IPS-20b (cell line): ENCODE measurements at regions not wholly inside any gene's neighbourhood (a gene's known extent, or its start where the extent isn't known, plus 50 kb on each side); places are given as distances from the start of the nearest gene placed in this dataset.
A peak's percentile ranks its signal among the peaks of the same experiment; 100 is the strongest.

Experiments
- H3K27ac ChIP-seq: one replicate; pipeline ENCODE4 v1.5.1; 2013; ENCODE audit warnings: low read length
- H3K27me3 ChIP-seq: 2 replicates; pipeline ENCODE4 v1.6.1; 2013; ENCODE audit warnings: mild to moderate bottlenecking, low read length, inconsistent platforms; ENCODE audit not compliant: insufficient read depth
- H3K36me3 ChIP-seq: 2 replicates; pipeline ENCODE4 v1.6.1; 2013; ENCODE audit warnings: low read depth, mild to moderate bottlenecking, inconsistent platforms, low read length, moderate library complexity; ENCODE audit not compliant: insufficient read depth
- H3K4me1 ChIP-seq: 2 replicates; pipeline ENCODE4 v1.6.1; 2013; ENCODE audit warnings: mild to moderate bottlenecking, control low read depth, inconsistent platforms, low read length, moderate library complexity; ENCODE audit not compliant: insufficient read depth
- H3K4me3 ChIP-seq: 2 replicates; pipeline ENCODE4 v1.5.1; 2013; ENCODE audit warnings: mild to moderate bottlenecking, low read length, inconsistent platforms
- H3K9ac ChIP-seq: 2 replicates; pipeline ENCODE4 v1.6.1; 2013; ENCODE audit warnings: low read depth, mild to moderate bottlenecking, inconsistent platforms, low read length, moderate library complexity
- H3K9me3 ChIP-seq: 2 replicates; pipeline ENCODE4 v1.6.1; 2013; ENCODE audit warnings: mild to moderate bottlenecking, low read depth, low read length, inconsistent platforms; ENCODE audit not compliant: insufficient read depth

DNA sequence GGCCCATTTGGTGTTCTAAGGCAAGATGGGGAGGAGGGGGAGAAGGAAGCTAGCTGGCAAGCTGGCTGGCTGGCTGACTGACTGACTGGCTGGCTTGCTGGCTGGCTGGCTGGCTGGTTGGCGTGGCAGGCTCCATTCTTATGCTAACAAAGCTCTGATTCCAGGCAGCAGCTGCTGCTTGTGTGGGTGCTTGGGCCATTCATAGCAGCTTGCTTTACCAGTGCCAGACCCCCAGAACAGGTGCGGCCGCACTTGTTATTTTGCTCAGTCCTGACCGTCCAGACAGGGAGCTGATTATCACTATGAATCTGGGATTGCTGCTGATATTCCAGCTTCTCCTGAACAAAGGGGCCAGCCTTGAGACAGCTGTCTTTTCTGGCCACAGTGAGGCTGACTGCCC lies 131.2 kb upstream of the PAK3 start:
- Histone ChIP-seq H3K27me3 (no peaks in the 10 kb centered on the region), H3K9ac (peak overlapping the region; percentile 51; the same call in 1 of the 2 replicates), H3K9me3 (no peaks in the 10 kb centered on the region), H3K4me1 (peaks cover 14% of the 10 kb centered on the region; the same call in 1 of the 2 replicates), H3K27ac (peak overlapping the region; percentile 94), H3K4me3 (peak overlapping the region; percentile 38; the same call in 1 of the 2 replicates), H3K36me3 (no peaks in the 10 kb centered on the region)

DNA sequence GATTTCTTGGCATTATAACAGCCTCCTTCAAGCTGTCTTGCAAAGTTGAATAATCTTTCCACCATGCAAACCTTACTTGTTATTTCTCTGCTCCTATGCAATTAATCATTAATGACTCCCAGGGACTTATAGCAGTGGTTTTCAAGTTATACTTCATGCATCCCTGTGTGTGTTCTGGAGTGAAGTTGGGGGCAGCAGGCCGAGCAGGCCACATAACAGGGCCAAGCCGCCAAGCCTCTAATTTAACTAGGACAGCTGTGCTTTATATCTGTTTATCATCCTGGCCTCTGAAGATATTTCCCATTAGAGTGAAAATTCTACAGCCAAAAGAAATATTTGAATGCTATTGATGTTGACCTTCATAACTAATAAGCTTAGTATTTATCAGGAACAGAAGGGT lies 133.5 kb upstream of the PAK3 start:
- Histone ChIP-seq H3K9me3 (no peaks in the 10 kb centered on the region), H3K4me1 (peaks cover 14% of the 10 kb centered on the region; the same call in 1 of the 2 replicates), H3K27ac (no peak overlapping the region), H3K9ac (no peak overlapping the region), H3K4me3 (no peak overlapping the region), H3K27me3 (no peaks in the 10 kb centered on the region), H3K36me3 (no peaks in the 10 kb centered on the region)

DNA sequence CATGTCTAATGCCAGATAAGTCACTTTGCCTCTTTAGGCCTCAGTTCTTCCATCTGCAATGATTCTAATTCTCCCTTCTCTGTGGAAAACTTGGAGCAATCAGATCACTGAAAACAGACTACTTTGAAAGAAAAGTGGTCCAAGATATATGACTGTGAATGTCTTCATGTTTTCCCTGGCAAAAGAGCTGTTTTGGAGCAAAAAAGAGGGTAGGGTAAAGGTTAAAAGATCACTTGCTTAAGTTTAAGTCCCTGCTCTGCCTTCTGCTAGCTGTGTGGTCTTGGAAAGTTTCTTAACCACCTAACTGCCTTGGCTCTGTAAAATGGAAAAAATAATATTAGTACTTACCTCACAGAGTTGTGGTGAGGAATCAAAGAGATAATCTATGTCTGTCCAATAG lies 140.3 kb upstream of the PAK3 start:
- Histone ChIP-seq H3K4me1 (peaks cover 5% of the 10 kb centered on the region), H3K27ac (no peak overlapping the region), H3K9ac (no peak overlapping the region), H3K4me3 (no peak overlapping the region), H3K27me3 (no peaks in the 10 kb centered on the region), H3K9me3 (no peaks in the 10 kb centered on the region), H3K36me3 (no peaks in the 10 kb centered on the region)

DNA sequence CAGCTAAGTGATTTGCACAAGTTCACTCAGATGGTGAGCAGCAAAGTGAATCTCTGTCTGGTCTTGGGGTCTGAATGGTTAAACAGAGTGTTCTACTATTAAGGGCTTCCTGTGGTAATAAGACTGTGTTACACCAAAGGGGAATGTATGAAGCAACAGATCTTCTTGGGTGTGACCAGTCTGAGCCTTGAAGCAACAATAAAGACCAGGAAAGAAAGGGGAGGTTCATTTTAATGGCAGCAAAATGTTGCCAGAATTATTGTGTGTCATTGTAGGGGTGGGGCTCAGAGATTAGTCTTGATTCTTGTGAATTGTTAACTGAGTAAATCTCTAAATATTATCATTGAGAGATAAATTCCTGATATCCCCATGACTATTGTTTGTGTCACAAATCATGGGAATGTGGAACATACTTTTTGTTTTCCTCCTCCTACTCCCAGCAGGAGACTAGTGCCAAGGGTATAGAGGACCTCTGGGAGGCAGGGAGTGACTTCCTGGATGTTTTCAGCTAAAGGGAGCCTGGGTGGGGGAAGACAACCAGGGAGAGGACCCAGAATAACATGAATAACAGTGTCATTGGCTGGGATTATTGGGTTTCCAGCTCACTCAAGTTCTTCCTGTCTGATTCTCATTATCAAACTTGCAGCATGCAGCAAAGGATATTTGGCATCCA lies 141.4 kb upstream of the PAK3 start:
- Histone ChIP-seq H3K27ac (no peak overlapping the region), H3K4me1 (peaks cover 5% of the 10 kb centered on the region), H3K9ac (no peak overlapping the region), H3K27me3 (no peaks in the 10 kb centered on the region), H3K36me3 (no peaks in the 10 kb centered on the region), H3K4me3 (no peak overlapping the region; the same call in 1 of the 2 replicates), H3K9me3 (no peaks in the 10 kb centered on the region)

DNA sequence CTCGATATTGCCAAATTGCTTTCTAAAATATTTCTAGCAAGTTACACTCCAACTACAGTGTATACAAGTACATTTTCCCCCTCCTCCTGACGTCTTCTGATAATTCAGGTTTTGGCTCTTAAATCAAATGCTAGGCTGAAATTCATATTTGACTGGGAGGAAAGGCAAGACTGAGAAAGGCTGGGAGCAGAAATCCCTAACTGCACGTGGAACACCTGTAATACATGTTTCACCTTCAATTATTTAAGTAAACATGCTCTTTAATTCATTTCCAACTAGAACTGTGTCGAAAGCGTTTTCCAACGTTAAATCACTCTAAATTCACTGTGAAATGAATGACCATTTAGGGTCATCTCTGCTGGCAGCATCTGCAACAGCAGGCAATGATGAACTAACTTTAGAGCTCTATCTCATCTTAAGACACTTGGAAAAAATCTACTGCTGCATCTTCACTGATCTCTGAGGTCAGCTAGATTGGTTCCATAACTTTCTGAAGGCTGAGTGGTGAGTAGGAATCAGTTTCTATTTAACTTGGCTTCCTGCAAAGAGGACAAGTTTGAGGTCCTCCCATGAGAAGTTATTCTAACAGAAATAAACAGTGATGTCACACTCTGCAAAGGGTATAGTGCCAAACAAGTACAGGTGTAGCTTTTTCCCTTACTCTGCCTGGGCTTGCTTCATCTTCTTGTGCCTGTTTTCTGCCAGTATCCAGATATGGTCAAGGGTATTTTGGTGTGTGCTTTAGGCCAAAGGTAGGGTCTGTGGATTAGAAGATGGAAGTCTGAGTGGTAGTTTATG lies 144.3 kb upstream of the PAK3 start:
- H3K9ac ChIP-seq, result no peak overlapping the region
- no peaks in the 10 kb centered on the region for H3K36me3 ChIP-seq
- H3K9me3 ChIP-seq, result no peaks in the 10 kb centered on the region
- H3K4me3 ChIP-seq, result no peak overlapping the region
- peaks cover 5% of the 10 kb centered on the region for H3K4me1 ChIP-seq
- no peak overlapping the region for H3K27ac ChIP-seq
- no peaks in the 10 kb centered on the region for H3K27me3 ChIP-seq

DNA sequence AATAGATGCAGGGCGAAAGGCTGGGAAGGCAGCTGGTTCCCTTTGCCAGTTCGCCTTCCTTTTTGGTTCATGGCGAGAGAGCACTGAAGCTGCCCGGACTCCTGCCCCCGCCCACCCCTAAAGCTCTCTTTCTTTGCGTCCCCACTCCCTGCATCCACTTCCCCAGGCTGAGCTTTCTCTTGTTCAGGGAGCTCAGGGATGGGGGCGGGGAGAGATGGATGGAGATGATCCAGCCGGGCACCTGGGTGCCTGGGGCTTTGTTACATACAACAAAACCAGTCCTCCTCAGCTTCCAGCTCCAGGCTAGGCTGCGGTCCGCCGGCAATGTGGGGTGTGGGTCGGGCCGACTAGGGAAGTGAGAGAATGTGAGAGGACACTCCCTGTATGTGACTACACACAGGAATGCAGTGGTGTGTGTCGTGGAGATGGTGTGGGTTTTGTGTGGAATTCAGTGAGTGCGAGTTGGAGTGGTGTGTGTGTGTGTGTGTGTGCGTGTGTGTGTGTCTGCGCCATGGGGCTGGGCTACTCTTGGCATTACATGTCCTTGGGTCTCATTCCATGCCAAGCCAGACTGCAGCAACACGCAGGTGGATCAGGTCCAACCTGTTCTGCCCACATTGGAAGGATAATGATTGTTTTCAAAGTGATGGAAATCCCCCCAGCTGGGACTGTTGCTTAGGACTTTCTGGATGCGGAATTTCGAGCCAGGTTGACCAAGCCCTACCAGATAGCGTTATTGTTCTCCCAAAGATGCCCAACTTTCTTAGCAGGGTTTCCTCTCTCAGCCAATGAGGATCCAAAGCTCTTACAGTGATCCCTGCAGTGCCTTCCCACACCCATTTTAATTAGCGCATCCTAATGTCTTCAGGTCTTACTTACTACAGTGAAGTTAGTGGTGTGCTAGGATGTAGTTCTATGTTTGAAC lies 149.4 kb upstream of the CHRDL1 start:
- Histone ChIP-seq H3K4me1 (no peaks in the 10 kb centered on the region), H3K36me3 (no peaks in the 10 kb centered on the region), H3K27me3 (peaks cover 36% of the 10 kb centered on the region), H3K4me3 (peak overlapping the region; percentile 81), H3K9ac (peak overlapping the region; percentile 69; the same call in 1 of the 2 replicates), H3K27ac (peak overlapping the region; percentile 69), H3K9me3 (no peaks in the 10 kb centered on the region)

DNA sequence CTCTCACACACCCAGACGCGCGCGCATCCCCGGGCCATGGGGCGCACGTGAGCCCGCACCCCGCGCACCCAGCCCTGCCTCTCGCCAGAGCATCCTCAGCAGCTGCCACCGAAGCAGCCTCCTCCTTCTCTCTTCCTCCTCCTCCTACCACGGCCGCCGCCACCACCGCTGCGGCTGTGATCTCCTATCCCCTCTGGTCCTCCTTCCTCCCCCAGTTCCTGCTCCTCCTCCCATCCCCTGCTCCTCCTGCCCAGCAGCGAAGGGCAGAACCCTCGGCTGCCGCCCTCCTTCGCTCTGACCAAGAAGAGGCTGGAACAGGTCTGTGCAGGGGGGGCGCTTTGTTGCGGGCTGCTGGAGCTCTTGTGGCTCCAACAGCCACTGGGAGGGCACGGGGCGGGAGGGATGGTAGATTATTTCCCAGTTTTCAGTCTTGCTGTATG lies 148.7 kb upstream of the CHRDL1 start:
- Histone ChIP-seq H3K9me3 (no peaks in the 10 kb centered on the region), H3K27ac (no peak overlapping the region), H3K4me3 (peak overlapping the region; percentile 81; the same call in 1 of the 2 replicates), H3K9ac (peak overlapping the region; percentile 69; the same call in 1 of the 2 replicates), H3K36me3 (no peaks in the 10 kb centered on the region), H3K4me1 (no peaks in the 10 kb centered on the region), H3K27me3 (peaks cover 36% of the 10 kb centered on the region)

DNA sequence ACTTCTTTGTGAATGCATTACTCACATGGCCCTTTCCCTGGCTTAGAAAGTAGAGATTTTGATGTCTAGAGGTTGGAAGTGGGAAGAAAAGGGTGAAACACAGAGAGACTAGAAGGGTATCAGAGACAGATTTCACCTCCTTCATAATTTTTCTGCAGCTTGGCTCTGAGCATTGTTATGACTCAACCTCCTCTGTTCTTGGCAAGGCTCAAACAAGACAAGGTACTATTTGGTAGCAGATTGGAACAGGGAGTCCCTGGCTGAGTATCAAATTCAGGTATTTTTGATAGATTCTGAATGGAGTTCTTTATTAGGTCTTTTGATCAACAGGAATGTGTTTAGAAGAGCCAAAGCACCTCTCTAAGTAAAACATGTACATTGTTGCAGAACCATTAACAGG lies 146.3 kb upstream of the CHRDL1 start:
- Histone ChIP-seq H3K27ac (no peak overlapping the region), H3K4me3 (no peak overlapping the region), H3K27me3 (peaks cover 36% of the 10 kb centered on the region), H3K36me3 (no peaks in the 10 kb centered on the region), H3K4me1 (no peaks in the 10 kb centered on the region), H3K9me3 (no peaks in the 10 kb centered on the region), H3K9ac (no peak overlapping the region)

DNA sequence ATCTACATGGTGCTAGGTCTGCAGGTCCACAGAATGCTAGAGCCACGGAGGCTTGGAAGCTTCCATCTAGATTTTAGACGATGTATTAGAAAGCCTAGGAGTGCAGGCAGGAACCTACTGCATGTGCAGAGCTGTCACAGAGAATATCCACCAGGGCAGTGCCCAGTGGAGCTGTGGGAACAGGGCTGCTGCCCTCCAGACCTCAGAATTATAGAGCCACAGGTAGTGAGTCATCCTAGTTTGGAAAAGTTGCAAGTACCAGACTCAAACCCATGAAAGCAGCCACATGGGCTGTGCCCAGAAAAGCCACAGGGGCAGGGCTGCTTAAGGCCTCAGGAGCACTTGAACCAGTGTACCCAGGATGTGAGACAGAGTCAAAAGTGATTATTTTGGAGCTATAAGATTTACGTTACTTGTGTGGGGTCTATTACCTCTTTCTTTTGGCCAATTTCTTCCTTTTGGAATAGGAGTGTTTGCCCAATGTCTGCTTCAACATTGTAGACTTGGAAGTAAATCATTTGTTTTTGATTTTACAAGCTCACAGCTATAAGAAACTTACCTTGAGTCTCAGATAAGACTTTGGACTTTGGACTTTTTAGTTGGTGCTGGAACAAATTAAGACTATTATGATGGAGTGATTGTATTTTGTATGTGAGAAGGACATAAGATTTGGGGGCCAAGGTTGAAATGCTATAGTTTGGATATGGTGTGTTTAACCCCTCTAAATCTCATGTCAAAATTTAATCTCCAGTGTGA lies 143.5 kb upstream of the CHRDL1 start:
- Histone ChIP-seq H3K4me1 (no peaks in the 10 kb centered on the region), H3K27me3 (peaks cover 24% of the 10 kb centered on the region), H3K9me3 (no peaks in the 10 kb centered on the region), H3K27ac (no peak overlapping the region), H3K36me3 (no peaks in the 10 kb centered on the region), H3K9ac (no peak overlapping the region), H3K4me3 (no peak overlapping the region)

DNA sequence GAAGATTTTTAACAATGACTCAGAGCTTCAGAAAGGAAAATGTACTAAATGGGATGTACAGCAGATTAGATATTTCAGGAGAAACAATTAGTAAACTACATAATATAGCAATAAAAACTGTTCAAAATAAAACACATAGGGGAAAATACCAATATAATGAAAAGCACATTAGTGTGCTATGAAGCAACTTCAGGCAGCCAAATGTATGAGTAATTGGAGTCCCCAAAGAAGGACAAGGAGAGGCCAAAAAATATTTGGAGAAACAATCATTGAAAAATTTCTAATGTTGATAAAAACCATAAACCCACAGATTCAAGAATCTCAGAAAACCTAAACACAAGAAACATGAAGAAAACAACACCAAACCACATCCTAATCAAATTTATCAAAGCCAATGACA lies 129.3 kb upstream of the CHRDL1 start:
- no peaks in the 10 kb centered on the region for H3K27me3 ChIP-seq
- H3K4me3 ChIP-seq, result no peak overlapping the region
- H3K9ac ChIP-seq, result no peak overlapping the region
- no peak overlapping the region for H3K27ac ChIP-seq
- H3K9me3 ChIP-seq, result no peaks in the 10 kb centered on the region
- H3K4me1 ChIP-seq, result no peaks in the 10 kb centered on the region
- H3K36me3 ChIP-seq, result no peaks in the 10 kb centered on the region

DNA sequence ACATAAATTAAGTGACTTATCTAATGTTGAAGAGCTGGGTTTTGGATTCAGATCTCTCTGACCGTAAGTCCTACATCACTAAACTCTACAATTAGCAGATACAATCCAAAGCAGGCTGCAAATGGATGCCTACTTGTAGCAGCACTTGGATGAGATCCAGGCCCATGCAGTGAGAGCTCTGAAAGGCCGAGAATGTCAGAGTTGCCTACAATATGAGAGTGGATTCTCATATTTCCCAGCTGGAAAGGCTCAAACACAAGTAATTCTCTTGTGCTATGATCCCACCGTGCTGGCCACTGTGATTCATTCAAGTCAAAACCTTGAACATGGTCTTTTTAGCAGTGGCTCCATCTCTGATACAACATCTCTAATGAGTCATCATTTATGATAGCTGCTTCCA lies 125.4 kb upstream of the CHRDL1 start:
- Histone ChIP-seq H3K4me3 (no peak overlapping the region), H3K9ac (no peak overlapping the region), H3K27ac (no peak overlapping the region), H3K27me3 (no peaks in the 10 kb centered on the region), H3K36me3 (no peaks in the 10 kb centered on the region), H3K9me3 (no peaks in the 10 kb centered on the region), H3K4me1 (no peaks in the 10 kb centered on the region)
